Esophagus squamous epithelium (tissue), 4 donors: ENCODE measurements at regions not wholly inside any gene's neighbourhood (a gene's known extent, or its start where the extent isn't known, plus 50 kb on each side); places are given as distances from the start of the nearest gene placed in this dataset.

Experiments
- POLR2A ChIP-seq, 4 donors: fragments of 450-650 bp; IDR thresholded peaks; one replicate each; pipeline ENCODE4 v1.6.1; 2017; ENCODE audit warnings: antibody characterized with exemption in 4 of 4, mild to moderate bottlenecking in 4 of 4, moderate library complexity in 3 of 4
- TF ChIP-seq, protein P1 (sequence below), 6 experiments: fragments of 450-650 bp in 4 of 6; fragments of 200-600 bp in 2 of 6; sonication (generic) in 2 of 6; IDR thresholded peaks; one replicate each; pipeline ENCODE4 v1.5.1; 2016 to 2019; ENCODE audit warnings: antibody characterized with exemption in 6 of 6, mild to moderate bottlenecking in 4 of 6, moderate library complexity in 4 of 6

DNA sequence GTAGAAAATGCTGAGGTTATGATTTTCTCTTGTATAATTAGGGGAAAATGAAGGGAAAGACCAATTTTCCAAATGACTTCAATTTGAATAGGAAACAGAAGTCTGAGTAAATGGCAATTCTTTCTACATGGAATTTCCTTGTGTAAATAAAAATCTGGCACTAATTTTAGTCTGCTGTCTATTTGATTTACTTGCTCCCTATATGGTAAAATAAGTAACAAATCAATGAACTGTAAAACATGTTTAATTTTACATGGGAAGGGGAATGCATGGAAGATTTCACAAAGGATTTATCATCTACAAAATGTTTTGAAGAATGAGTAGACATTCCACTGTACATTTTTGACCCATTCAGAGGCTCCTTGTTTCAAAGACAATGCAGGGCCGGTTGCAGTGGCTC, 811.6 kb upstream of the GOT2 start:
- TF ChIP-seq POLR2A (IDR thresholded peaks at IDR 0.05): no peak
- TF ChIP-seq, protein P1, sequence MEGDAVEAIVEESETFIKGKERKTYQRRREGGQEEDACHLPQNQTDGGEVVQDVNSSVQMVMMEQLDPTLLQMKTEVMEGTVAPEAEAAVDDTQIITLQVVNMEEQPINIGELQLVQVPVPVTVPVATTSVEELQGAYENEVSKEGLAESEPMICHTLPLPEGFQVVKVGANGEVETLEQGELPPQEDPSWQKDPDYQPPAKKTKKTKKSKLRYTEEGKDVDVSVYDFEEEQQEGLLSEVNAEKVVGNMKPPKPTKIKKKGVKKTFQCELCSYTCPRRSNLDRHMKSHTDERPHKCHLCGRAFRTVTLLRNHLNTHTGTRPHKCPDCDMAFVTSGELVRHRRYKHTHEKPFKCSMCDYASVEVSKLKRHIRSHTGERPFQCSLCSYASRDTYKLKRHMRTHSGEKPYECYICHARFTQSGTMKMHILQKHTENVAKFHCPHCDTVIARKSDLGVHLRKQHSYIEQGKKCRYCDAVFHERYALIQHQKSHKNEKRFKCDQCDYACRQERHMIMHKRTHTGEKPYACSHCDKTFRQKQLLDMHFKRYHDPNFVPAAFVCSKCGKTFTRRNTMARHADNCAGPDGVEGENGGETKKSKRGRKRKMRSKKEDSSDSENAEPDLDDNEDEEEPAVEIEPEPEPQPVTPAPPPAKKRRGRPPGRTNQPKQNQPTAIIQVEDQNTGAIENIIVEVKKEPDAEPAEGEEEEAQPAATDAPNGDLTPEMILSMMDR (IDR thresholded peaks at IDR 0.05): no peak
